NCI-H2081 (cell line): ENCODE measurements at regions not wholly inside any gene's neighbourhood (a gene's known extent, or its start where the extent isn't known, plus 50 kb on each side); places are given as distances from the start of the nearest gene placed in this dataset.
"Not testable (repeated sequence)": the region's sequence is repeated elsewhere in the genome, so short reads cannot be mapped to it uniquely, and the experiment has no call there.

Experiments used
- DNase-seq, 2 experiments: peaks; one replicate each; lab custom pipeline; 2025; lab: John Stamatoyannopoulos, UW

DNA sequence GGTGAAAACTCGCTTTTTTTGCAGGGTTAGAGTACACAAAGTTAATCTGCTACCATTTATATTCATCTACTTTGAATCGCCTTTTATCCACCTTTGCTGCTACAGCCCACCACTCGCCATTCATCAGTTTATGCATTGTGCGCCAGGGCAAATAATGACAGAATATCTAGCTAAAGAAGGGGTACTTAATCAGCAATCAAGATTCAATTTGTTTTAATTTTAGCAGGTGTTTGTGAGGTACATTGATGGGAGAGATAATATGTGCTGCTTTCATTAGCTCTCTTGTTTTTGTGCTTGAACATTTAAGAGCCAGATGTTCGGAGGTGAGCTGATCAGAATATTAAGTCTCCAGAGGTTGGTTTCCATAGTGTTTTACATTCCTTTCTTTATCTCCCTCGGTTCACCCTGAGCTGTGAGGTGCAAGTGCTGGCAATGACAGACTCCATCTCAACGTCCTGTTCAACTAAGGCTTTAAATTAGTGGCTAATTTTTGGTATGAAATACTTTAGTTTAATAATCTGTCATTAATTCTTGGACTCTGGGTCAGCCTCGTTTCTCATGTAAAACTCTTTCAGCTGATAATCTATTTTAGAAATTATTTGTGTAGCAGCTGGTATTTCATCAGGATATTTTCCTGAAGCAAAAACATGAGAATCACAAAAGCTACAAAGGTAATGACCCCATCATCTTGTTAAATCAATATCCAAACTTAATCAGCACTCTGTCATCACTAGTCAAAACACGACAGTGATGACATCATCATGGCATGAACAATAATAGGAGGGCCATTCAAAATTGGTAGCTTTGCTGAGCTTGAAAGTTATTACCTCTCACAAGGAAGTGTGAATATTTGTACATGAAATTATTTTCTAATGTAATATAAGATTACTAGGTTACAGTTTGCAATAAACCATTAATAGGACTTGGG is 479.9 kb upstream of the FANCL start:
- no peak for DNase-seq

DNA sequence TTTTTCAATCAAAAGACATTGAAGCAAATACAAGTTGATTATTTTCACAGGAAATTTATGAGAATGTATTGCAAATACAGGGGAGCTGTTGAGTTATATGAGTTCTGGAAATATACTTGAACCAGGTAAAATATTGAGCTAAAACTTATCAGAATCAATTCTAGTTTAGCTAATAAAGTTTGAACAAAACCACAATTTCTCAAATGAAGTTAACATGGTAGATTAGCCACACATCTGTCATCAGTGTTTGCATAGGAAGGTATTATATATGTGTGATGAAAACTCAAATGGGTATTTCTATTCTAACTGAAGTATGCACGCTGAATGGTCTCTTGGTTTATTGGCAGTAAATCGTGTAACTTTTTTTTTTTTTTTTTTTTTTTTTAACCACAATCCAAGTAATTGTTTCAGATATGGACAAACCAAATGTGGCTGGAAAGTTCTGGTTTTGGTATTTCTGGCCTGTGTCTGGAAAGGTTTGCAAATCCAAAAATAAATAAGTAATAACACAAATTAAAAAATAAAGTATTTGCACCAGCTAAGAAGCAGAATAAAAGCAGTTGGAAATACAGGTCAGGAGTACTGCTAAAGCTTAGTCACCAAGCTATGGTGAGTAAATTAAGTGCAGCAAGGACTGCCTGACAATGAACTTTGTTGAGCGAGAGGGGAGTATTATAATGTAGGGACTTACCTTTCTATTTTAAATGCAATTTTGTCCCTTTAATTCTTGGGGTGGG is 479.1 kb upstream of the FANCL start:
- no peak for DNase-seq

DNA sequence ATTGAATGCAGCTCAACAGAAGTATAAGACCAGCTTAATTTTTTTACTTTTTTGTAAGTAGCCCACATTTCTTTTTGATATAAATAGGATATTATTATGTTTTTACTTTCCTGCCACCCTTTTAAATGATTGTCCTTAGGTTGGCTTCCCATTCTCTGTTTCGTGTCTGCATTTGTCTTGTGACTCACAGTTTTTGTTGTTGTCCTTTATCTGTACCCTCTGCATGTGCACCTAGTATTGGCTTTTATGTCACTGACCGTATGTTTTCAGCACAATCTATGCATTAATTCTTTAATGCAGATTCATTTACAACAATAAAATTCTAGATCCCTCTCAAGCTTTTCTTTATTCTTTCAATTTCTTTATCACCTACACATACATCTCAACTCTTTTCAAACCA is 474.2 kb upstream of the FANCL start:
- DNase-seq, result no peak

DNA sequence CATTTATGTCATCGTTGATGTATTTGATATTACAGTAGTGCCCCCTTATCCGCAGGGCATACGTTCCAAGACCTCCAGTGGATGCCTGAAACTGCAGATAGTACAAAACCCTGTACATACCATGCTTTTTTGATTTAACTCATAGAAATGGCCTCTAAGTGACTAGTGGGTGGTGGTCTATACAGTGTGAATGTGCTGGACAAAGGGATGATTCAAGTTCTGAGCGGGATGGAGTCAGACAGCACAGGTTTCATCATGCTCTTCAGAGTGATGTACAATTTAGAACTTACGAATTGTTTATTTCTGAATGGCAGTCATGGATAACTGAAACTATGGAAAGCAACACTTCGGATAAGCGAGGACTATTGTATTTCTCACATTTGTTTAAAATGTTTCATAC is 473.1 kb upstream of the FANCL start:
- DNase-seq, result no peak

DNA sequence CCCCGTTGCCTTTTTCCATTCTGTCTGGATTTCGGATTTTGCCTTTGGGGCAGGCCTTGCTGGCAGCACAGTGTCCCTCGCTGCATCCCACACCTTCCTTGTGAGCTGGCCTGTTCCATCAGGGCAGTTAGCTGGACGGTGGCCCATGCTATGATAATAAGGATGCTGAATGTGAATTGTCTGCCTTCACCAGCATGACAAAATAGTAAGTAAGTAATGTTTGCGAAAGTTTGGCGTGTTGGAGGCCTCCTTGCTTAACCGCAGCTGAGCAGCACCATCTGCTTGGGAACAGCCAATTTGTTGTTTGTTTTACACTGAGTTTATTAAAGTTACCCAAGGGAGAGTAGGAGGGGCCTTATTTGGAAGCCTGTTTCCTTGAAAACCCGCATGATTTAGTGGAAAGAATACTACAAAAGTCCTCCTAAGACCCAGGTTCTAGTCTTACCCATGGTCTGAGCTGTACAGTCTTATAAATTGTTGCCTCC is 469.7 kb upstream of the FANCL start:
- no peak for DNase-seq

DNA sequence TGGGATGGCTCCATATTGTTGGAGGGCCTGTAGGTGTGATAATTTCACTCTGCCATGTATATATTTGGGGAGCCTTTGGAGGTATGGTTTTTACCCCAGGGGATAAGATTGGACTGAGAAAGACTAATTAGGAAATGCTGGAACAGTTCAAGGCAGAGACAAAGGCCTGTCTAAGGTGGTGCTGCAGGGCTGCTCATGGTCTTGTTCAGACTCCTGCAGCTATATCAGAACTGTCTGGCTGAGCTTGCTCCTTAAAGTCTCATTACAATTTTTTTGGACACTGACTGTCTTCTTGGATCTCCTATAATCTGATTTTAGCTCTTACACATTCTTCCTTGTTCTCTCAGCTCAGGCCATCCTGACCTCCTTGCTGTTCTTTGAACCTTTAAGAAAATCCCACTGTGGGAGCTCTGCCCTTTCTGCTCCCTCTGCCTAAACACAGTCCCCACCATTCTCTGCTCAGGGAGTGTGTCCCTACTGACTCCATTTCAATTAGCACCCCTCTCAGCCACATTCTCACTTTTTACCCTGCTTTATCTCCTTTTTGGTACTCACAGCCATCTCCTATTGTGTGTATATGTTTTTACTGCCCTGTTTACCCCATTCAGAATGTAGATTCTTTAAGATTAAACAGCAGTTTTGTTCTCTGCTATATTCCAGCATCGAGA is 468.7 kb upstream of the FANCL start:
- no peak for DNase-seq

DNA sequence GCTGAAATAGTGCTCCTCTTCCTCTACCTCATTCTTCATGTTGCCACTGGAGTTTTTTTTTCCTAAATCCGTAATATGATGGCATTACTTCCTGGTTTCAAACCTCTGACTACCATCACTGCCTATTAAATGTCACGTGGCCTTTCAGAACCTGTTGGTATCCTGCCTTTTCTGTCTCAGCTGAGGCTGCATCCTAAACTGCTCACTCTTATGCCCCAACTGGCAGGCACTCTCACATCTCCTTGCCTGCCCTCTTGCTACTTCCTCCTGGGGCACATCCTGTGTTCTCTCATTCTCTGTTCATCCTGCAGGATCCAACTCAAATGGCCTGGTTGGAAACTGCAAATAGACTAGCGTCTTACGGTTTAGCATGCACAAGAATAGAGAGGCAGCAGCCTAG is 468.1 kb upstream of the FANCL start:
- no peak for DNase-seq

DNA sequence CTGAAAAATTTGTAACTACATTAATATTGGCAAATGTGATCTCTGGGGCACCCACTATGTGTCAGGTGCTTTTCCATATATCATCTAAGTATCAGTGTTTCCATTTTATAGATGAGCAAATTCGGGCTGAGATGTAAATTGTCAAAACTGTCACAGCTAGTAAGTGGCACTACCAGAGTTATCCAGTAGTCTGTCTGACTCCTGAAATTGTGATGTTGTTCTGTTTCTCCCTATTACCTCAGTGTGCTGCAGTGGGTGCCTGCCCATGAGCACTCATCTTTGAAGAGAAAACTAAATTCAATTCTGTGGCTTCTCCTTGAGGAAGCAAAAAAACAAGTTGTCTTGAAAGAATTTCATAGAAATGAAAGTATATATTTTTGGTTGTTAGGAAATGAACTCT is 467.4 kb upstream of the FANCL start:
- no peak for DNase-seq

DNA sequence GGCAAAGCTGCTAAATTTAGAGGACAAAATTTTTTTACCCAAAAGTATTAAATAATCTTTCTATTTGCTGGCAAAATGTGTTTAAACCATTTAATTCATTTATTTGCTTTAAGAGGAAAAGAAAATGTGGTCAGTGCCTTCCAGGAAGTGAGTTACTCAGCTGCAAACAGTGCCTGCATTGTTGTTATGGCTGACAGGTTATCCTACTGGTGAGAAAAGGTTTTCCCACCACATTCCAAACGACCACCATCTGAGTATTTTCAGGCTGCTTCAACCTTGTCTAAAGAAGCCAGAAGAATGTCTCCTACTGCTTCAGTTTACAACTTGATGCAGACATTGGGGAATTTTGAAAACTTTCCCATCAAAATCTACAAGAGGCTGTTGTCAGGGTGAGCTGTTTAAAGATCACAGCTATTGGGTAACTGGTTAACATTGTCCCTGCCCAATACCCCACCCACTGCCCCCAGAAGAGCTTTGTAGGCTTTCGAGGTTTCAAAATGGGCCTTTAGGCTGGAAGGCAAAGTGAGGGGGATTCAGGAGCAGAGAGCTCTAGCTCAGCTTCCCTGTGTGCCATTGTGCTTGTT is 461.3 kb upstream of the FANCL start:
- no peak for DNase-seq

DNA sequence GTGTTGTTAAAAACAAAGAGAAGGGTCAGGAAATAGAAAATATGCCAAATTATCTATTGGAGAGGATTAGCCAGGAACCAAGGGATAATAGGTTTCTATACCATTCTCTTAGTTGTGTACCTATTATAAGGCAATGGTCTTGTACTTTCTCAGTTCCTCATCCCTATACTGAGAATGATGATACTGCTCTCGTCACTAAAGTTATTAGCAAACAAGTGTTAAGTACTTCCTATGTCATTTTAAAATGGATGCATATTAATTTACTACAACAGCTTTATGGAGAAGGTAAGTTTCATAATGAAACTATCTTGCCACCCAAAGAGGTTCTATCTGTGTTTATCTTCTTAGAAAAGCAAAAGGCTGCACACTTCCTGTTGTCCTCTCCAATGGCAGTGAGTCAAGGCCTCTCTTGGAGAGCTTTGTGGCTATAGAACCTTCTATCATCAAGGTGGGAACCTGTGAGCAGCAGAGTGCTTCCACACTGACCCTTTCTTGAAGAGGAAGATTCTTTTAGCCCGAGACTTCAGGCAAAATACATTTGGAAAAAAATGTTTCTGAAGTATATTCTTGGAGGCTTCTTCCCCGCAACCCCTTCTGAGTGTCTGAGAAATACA is 460.7 kb upstream of the FANCL start:
- no peak for DNase-seq

DNA sequence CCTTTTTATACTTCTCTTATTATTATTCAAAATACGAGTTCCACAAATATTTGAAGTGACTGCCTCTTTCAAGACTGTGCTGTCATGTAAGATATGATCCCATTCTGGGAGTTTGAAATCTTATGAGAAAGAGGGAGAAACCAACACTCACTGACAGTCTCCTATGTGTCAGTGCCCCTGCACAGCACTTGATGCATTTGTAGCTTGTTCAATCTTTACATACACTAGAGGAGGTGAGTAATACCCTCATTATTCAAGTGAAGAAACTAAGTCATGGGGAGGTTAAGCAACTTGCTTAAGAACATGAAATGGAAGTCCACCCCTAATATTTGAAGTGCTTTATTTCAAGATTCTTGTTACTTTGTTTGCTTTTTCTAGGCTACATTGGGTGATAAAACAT is 459.5 kb upstream of the FANCL start:
- DNase-seq, result no peak

DNA sequence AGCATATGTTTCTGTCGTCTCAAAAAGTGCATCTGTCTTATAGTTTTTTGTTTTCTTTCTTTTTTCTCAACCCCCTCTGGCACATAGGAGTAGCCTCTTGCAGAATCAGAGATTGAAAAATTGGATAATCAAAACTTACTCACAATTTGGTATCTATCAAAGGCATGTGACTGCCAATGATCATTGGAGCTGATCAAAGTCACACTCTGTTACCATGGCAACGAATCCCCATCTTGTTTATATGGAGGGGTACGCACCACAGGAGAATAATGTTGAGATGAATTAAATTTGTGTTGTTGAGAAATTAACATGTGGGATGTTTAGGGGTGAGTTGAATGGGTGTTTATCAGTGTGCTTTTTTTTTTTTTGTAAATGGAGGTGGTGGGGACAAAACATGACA is 458.3 kb upstream of the FANCL start:
- DNase-seq, result no peak

DNA sequence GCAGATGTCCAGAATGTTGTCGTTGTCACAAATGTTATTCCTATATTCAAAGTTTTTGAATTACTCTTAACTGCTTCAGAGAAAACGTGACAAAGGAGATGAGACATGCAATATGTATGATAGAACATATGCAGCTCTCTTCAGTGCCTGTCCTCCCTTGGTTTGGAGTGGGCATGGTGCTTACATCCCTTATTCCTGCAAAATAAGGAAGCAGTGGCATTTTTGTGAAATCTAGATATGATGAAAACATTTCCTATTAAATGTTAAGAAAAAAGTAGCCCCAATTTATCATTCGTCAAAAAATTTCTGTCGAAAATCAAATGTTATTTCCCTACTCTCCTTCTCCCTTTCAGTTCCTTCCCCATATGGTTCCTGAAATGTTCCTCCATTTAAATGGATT is 457.5 kb upstream of the FANCL start:
- DNase-seq, result no peak

DNA sequence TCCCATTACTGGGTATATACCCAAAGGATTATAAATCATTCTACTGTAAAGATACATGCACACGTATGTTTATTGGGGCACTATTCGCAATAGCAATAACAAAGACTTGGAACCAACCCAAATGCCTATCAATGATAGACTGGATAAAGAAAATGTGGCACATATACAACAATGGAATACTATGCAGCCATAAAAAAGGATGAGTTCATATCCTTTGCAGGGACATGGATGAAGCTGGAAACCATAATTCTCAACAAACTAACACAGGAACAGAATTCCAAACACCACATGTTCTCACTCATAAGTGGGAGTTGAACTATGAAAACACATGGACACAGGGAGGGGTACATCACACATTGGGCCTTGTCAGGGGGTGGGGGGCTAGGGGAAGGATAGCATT is 453.0 kb upstream of the FANCL start:
- DNase-seq, result not testable (repeated sequence)

DNA sequence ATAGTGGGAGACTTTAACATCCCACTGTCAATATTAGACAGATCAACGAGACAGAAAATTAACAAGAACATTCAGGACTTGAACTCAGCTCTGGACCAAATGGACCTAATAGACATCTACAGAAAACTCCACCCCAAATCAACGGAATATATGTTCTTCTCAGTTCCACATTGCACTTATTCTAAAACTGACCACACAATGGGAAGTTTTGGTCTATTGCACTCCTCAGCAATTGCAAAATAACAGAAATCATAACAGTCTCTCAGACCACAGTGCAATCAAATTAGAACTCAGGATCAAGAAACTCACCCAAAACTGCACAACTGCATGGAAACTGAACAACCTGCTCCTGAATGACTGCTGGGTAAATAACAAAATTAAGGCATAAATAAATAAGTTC is 449.9 kb upstream of the FANCL start:
- not testable (repeated sequence) for DNase-seq

DNA sequence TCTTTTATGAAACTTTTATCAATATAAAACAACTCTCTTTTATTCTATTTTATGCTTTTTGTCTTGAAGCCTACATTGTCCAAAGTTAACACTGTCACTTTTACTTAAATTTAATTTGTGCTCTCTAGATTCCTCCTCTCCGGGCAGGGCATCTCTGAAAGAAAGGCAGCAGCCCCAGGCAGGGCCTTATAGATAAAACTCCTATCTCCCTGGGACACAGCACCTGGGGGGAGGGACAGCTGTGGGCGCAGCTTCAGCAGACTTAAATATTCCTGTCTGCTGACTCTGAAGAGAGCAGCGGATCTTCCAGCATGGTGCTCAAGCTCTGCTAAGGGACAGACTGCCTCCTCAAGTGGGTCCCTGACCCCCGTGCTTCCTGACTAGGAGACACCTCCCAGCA is 447.7 kb upstream of the FANCL start:
- no peak for DNase-seq

DNA sequence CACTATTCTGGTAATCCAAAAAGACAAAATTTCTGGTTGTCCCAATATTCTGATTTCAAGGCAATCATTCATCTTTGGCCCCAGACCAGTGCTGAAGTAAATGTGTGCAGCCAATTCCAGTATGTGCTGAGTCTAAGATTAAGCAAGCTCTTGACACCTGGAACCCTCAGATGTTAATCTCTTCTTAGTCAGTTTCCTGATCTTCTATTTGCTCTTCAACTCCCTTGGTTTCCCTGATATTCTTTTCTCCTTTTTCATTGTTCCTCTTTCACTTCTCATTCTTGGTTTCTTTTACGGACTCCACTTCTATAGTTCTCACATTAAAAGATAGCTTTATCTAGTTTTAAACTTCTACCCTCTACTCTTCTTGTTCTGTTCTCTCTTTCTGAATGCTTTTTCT is 445.7 kb upstream of the FANCL start:
- DNase-seq, result no peak

DNA sequence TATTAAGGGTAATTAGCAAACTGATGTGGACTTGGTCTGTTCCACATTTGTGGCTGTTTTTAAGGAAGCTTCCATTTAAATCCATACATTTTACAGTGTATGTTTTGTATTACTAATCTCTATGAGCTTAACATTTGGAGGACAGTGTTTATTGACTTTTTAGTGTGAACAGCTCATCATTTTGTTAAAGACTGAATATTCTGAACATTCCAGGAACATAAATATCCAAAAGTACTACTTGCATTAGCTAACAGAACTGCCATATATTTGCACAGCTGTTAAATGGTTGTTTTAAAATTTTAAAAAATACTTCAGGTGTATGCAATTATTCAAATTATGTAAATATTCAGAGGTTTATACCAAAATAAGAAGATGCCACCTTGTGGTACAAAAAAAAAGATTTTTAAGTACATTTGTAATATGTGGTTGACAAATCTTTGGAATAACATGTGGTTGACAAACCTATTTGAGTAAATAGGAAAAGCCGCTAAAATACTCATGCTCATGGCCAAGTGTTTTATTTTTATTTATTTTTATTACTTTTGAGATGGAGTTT is 439.7 kb upstream of the FANCL start:
- peak; percentile 20 to 37 for DNase-seq

DNA sequence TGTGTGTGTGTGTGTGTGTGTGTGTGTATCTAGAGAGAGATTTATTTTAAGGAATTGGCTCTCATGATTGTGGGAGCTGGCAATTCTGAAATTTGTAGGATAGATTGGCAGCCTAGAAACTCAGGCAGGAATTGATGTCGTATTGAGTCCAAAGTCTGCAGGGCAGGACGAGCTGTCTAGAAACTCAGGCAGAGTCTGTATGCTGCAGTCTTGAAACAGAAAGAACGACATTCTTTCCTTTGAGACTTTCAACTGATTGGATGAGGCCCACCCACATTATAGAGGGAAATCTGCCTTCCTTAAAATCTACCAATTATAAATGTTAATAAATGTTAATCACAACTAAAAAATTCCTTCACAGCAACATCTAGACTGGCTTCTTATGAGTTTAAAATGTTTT is 436.6 kb upstream of the FANCL start:
- DNase-seq, result no peak

DNA sequence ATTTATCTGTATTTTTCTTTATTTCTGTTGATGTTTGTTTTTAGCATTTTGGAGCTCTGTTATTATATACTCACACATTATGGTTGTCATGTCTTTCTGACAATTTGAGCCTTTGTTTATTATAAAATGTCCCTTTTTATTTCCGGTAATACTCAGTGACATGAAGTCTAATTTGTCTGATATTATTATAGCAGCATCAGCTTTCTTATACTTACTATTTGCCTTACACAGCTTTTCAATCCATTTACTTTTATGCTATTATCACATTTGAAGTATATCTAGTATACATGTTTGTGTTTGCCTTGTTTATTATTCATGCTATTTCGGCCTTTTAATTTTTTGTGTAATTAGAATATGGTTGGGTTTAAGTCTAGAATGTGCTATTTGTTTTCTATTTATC is 430.6 kb upstream of the FANCL start:
- DNase-seq, result no peak

DNA sequence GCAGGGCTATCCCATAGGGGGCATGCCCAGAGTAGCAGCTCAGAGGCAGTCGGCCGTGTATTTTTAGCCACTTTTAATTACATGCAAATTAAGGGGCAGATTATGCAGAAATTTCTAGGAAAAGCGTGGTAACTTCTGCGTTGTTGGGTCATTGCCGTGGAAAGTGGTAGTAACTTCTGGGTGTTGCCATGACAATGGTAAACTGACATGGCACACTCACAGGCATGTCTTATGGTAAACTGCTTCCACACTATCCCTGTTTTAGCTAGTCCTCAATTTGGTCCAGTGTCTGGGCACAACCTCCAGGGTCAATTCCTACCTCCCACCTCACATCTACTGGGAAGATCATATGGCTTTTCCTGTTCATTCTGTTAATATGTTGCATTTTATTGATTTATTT is 428.9 kb upstream of the FANCL start:
- DNase-seq, result no peak
